NOMO-1 treated with dmso at 0.1 percent for 144 hours (cell line): ENCODE measurements at regions not wholly inside any gene's neighbourhood (a gene's known extent, or its start where the extent isn't known, plus 50 kb on each side); places are given as distances from the start of the nearest gene placed in this dataset.

Source experiments
- DNase-seq: peaks from one replicate; lab custom pipeline; 2025; ENCODE audit not compliant: unreplicated experiment; lab: John Stamatoyannopoulos, UW

DNA sequence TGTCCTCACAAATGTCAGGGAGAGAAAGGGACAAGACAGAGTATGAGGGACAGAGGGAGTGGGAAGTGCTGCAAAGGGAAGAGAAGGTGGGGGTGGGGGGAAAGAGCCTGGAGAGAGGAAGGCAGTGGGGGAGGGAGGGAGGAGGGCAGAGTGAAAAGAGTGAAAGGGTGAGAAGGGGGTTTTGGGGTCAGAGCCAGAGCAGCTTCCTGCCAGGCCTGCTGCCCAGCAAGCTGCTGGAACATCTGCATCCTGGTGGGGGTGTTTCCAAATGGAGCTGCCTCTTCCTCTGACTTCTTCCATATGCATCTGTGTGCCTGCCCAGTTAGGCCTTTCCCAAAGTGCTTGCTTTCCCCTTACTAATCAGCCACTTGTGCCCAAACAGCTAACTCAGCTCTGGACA lies 94.3 kb upstream of the CELF4 start:
- DNase-seq = no peak

DNA sequence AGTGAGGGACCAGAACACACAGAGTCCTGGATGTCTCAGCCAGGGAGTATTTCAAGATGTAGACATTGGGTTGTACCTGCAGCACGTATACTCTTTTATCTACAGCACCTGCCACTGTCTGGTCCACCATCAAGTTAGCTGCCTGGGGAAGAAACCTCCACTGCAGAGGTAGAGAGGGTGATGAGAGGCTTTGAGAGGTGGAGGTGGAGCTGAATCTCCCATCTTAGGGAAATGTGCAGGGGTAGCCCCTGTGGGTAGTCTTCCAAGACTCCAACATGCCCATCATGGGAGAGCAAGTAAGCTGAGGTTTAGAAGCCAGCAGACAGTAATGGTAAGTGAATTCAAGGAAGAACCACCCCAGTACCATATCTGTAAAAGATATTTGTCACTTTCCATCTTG lies 93.3 kb upstream of the CELF4 start:
- DNase-seq = no peak

DNA sequence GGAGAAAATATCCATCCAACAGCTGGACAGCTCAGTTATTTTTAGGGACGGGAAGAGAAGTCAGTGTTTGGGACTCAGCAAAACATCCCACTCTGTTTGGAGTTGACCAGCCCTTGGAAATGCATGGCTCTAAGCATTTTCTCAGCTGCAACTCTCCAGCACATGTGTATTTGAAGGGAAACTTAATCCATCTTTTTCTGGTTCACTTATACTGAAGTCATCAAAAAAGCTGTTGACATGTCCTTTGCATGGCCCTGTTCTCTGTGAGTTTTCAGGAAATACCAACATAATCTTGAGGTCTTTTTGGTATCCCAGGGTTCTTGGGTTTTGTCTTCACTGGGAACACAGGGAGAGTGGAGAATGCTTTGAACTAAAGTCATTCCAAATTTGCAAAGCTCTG lies 91.9 kb upstream of the CELF4 start:
- DNase-seq = no peak

DNA sequence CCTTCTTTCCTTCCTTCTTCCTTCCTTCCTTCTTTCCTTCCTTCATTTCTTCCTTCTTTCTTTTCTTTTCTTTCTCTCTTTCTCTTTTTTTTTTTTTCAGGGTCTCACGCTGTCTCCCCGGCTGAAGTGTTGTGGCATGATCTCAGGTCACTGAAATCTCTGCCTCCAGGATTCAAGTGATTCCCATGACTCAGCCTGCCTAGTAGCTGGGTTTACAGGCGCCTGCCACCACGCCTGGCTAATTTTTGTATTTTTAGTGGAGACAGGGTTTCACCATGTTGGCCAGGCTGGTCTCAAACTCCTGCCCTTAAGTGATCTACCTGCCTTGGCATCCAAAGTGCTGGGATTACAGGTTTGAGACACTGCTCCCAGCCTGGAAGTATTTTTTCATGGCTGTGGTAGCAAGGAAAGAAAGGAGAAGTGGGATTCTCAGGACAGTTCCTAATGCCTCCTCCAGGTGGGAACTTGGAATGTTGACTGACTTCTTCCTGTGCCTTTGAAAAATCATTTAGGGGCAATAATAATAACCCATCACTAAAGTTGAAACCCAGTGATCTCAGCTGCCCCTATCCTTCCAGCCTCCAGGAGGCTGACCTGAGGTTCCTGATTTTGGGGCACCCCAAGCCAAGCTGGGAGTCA lies 89.3 kb upstream of the CELF4 start:
- DNase-seq = no peak

DNA sequence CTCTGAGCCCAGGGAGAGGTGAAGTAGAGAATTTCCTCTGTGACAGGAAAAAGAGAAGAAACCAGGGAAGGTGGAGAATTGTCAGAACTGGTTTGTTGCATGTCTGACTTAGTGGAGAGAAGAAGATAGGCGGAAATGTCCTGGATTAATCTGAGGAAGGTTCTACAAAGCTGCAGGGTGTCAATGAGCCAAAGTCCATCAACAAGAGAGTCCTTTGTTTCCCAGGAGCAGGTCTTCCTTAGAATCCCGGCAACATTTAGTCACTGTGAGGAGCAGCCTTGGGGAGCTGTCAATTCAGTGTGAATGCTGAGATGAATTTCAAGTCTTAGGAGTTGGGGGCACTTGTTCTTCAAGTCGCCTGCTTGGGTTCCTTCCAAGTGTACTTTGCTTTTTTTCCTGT lies 88.4 kb upstream of the CELF4 start:
- DNase-seq = no peak

DNA sequence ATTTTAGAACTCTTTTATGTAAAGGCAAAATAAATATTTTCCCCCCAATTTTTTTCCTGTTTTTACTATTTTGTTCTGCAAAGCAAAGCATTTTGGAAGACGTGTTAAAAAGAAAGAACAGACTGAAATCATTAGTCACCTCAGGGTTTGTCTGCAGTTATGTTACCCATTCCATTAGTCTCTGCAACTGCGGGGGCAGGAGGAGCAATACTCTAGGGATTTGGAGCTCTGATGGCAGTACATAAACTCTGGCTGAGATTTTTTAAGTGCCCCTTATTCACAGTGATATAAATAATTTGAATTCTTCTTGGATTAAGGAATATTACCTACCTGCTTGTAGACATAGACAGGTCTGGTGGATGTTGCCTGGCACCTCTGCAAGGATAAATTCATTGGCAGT lies 88.0 kb upstream of the CELF4 start:
- DNase-seq = no peak

DNA sequence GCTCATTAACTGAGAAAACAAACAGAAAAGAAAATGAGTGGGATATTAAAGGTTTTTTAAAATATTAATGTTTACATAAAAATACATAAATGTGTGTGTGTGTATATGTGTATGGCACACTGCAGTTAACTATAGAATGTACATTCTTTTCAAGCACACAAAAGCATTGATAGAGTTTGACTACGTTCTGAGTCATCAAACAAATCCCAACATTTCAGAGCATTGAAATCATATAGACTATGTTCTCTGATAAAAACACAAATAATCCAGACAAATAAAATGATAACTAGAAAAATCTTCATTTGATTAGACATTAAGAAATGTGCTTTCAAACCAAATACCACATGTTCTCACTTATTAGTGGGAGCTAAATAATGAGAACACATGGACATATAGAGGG lies 84.3 kb upstream of the CELF4 start:
- no peak for DNase-seq

DNA sequence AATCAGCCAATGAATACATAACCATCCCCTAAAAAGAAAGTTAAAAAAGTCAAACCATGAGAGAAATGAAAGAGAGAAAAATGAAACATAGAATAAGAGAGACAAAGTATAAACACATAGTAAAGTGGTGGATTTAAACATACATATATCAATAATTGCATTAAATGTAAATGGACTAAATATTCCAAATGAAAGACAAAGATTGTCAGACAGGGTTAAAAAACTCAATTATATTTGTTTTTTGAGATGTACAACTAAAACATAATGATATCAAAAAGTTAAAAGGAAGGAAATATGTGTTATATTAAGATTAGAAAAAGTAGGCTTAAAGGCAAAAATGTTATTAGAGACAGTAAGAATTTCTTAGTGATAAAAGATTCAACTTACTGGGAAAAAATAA lies 83.8 kb upstream of the CELF4 start:
- DNase-seq = no peak

DNA sequence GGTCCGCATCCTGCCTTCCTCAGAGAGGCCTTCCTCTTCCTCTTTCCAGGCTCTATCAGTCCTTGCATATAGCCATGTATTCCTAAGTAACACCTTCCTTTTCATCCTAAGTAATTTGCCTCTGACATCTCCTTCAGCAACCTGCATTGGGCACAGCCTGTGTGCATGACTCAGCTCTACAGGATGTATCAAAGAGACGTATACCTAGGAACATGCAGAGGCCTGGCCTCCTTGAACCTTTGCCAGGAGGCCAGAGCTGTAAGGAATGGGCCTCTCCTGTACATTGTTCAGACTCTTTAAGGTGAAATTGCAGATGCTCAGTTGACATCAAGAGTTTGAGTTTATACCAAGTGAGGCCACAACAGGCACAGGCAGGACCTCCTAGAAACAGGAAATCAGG lies 76.0 kb upstream of the CELF4 start:
- no peak for DNase-seq

DNA sequence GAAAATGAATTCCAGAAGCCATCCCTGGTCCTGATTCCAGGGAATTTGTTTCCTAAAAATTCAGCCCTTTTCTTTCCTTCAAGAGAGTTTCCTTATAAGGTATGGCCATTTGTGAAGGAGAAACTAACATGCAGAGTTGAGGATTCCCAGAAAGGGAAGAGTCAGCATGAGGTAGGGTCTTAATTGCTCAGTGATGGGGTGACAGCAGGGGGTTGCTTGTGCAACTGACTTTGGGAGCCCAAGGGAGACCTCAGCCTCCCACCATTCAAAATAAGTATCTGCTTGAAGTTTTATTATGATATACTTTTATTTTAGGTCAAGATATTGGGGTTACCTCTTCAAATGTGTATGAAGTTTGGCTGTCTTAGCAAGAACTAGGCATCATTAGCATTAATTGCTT lies 74.9 kb upstream of the CELF4 start:
- no peak for DNase-seq

DNA sequence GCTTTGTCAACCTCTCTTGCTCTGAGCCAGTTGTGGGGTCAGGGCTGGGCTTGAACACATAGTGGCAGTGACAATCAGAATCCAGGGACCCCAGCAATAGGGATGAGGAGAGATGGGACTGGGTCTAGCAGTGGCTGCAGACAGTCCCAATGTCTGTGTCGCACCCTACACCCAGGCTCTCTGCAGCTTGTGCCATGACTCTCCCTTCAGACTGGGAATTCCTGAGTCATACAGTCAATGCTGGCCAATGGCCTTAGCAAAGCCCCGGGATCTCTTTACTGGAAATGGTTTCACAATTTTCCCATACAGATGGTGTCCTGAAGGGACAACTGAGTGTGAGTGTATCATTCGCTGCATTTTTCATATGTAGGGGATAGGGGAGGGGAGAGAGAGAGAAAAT lies 74.2 kb upstream of the CELF4 start:
- no peak for DNase-seq

DNA sequence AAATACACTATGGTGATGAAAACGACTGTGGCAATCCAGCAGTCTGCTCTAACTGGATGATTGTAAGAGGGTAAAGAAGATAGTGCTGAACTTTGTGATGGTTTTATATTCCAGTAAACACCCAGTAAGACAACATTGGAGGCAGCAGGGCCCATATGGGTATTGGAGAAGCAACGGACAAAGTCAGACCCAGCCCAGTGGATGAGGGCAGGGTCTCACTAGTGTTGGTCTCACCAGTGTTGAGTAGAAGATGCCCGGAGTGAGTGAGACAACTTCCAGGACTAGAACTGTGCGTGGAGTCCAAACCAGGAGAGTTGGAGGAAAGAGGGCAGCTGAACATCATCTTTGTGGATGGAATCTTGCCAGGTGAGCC lies 71.9 kb upstream of the CELF4 start:
- DNase-seq = no peak

DNA sequence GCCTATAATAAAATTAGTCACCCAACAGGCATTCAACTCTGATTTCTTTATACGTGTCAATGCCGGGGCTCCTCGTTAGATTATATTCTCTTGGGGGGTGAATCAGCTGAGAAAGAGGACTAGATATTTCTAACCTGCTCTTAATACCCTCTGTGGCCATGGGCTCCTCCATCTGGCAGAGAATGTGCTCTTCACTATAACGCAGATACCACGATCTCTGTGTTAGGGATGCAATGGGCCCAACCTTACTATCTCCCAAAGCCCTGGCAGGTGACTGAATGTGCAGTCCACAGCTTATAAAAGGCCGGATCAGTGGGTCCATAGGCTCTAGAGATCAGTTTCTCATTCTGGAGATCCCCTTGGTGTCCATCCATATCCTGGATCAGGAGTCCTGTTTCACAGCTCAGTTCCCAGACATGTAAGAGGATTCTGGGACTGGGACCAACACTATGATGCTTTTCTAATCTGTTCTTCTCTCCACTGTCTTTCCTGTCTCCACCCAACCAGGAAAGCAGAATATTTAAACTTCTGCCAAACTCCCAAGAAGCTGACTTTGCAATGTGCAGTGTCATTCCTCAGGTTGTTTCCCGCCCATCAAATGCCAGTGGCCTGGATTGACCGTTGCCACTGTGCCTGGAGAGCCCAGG lies 71.4 kb upstream of the CELF4 start:
- DNase-seq = no peak

DNA sequence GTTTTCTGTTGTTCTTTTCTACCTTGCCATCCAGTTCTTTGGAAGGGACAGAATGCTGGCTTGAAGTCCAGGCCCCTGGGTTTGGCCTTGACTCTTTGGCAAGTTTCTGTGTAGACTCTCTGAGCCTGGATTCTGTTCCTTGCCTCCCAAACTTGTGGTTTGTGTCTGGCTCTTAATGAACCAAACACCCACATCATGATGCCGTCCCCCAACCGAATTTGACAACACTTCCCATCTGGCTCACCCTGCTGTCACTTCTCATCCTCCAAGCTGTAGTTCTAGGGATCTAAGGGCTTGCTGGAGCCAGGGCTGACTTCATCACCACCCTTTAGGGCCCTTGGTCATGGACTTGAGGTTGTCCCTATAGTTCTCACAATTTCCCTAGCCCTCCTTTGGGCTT lies 68.9 kb upstream of the CELF4 start:
- DNase-seq = no peak

DNA sequence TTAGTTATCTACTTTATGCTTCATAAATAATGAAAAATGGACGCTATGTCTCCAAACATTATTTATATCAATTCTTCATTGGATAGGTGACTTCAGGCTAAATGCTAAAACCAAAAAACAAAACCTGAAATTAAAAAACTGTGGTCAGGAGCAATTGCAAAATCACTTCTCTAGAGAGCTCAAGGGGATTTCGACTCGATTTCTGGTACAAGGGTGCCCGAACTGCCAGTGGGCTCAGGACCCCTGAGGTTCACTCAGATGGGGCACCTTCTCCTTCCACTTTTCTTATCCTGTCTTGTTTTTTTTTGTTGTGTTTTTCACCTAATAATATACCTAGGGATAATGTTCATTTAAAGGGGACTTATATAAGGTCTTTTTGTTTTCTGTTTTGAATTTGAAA lies 65.8 kb upstream of the CELF4 start:
- DNase-seq = no peak

DNA sequence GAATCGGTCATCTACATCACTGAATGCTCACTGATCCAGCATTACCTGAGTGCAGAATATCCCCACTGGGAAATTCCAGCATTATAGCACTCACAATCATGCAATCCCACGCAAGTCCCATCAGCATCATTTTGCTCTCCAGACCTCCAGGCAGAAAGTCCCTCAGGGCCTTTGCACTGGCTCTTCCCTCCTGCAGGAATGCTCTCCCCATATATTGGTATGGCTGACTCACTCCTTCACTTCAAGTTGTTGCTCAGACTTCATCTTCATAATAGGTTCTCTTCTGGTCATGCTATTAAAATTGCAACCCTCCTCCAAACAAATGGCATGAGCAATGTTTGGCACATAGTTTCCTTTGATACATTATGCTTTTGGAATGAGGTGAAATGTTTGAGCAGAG lies 64.7 kb upstream of the CELF4 start:
- no peak for DNase-seq

DNA sequence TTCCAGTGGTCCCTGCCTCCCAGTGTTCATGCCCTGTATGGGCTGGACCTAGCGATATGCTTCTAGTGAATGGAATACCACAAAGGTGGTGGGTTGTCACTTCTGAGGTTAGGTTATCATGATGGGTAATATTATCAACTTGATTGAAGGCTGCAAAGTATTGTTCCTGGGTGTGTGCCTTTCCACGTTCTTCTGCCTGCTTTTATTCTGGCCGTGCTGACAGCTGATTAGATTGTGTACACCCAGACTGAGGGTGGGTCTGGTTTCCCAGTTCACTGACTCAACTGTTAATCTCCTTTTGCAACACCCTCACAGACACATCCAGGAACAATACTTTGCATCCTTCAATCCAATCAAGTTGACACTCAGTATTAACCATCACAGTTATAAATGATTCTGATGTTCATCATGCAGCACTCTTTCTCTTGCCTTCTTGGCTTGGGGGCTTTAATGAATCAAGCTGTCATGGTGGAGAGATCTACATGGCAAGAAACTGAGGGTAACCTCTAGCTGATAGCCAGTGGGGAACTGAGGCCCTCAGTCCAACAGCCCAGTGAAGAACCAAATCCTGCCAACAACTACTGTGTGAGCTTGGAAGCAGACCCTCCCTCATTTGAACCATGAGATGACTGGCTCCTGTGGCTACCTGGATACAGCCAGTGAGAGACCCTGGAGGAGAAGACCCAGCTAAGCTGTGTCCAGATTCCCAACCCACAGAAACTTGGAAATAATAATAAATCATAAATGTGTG lies 63.0 kb upstream of the CELF4 start:
- DNase-seq = no peak

DNA sequence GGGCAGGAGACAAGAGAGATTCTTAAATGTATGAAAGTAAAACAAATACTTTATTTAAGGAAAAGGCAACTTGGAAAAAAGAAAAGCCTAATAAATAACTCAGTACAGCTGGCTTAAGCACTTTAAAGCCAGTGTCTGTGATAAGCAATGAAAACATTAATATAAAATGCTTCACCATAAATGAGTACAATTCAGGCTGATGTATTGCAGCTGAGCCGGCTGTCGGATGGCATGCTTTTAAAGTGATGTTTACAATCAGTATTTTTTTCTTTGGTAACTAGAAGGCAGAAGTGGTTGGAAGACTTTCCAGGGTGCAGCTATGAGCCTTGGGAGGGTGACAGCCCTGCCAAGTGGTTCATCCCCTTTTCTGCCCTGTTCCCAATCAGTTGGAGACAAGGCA lies 58.7 kb upstream of the CELF4 start:
- no peak for DNase-seq

DNA sequence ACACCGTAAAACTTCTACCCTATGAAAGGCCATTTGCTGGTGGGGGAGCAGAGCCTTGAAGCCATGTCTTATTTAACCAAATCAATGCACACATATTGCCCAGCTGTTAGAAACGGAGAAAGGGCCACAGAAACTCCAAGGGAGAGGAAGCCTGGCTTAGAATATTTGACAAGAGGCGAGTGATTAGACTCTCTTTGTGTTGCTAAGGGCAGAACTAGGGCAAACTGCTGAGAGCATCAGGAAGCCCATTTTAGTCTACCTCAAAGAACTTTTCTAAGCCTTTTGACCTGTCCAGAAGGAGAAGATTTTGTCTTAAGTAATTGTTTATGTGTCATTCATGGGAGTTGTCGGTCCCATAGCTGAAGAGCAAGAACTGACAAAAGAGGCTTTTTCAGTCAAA lies 54.4 kb upstream of the CELF4 start:
- DNase-seq = no peak

DNA sequence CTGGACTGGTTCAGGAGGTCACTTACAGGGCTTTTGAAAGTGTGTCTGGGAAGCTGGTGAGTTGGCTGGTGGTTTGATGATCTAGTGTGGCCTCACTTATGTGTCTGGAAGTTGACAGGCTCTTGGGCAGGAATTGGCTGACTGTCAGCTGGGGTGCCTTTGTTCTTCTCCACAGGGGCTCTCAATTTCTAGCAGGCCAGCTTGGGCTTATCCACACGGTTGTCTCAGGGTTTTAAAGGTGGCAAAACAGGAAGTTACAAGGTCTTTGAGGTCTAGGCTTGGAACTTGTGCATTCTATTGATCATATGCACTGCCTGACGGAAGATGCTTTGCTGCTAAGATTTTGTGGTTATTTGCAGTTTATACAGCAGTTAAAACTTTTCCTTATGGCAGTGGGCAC lies 52.0 kb upstream of the CELF4 start:
- no peak for DNase-seq
